DND-41 (cell line): ENCODE measurements at regions not wholly inside any gene's neighbourhood (a gene's known extent, or its start where the extent isn't known, plus 50 kb on each side); places are given as distances from the start of the nearest gene placed in this dataset.

ENCODE experiments used
- ATAC-seq: fragments of 200-7000 bp; cut with Tn5 transposase; 3 replicates; pipeline ENCODE4 v1.9.1; 2021; ENCODE audit warnings: low read depth; ENCODE audit not compliant: insufficient read depth
- DNase-seq: peaks from one replicate; pipeline ENCODE4 v3.0.0-alpha.2; 2020
- H2AFZ ChIP-seq: 2 replicates; pipeline ENCODE4 v1.6.0; 2012; ENCODE audit warnings: low read depth, low read length
- H3K27ac ChIP-seq: 2 replicates; pipeline ENCODE4 v1.5.1; 2012; ENCODE audit warnings: low read length, inconsistent platforms
- H3K27me3 ChIP-seq: fragments of 200-600 bp; sonication (generic); 2 replicates; pipeline ENCODE4 v1.6.0; 2012; ENCODE audit warnings: low read length, mild to moderate bottlenecking, inconsistent platforms; ENCODE audit not compliant: insufficient read depth, poor library complexity
- H3K36me3 ChIP-seq: 2 replicates; pipeline ENCODE4 v1.5.1; 2012; ENCODE audit warnings: low read length, inconsistent platforms; ENCODE audit not compliant: insufficient read depth
- H3K4me1 ChIP-seq: 2 replicates; pipeline ENCODE4 v1.5.1; 2012; ENCODE audit warnings: mild to moderate bottlenecking, low read length; ENCODE audit not compliant: insufficient read depth
- H3K4me2 ChIP-seq: 2 replicates; pipeline ENCODE4 v1.6.0; 2012; ENCODE audit warnings: mild to moderate bottlenecking, moderate library complexity, low read length, inconsistent platforms; ENCODE audit not compliant: insufficient read depth
- H3K4me3 ChIP-seq, 2 experiments: fragments of 200-600 bp in 1 of 2; shearing (Covaris generic) in 1 of 2; 2 replicates each; pipeline ENCODE4 v1.5.1; 2012 to 2016; ENCODE audit warnings: inconsistent platforms in 2 of 2, low read length in 2 of 2, mild to moderate bottlenecking in 2 of 2, low read depth in 1 of 2, moderate library complexity in 1 of 2
- H3K79me2 ChIP-seq: 2 replicates; pipeline ENCODE4 v1.6.0; 2012; ENCODE audit warnings: low read length, inconsistent platforms; ENCODE audit not compliant: insufficient read depth
- H3K9ac ChIP-seq: 2 replicates; pipeline ENCODE4 v1.6.0; 2012; ENCODE audit warnings: low read depth, mild to moderate bottlenecking, inconsistent platforms, low read length, moderate library complexity
- H3K9me3 ChIP-seq: 2 replicates; pipeline ENCODE4 v1.5.1; 2012; ENCODE audit warnings: low read length, moderate library complexity, mild to moderate bottlenecking, inconsistent platforms; ENCODE audit not compliant: insufficient read depth, severe bottlenecking
- H4K20me1 ChIP-seq: 2 replicates; pipeline ENCODE4 v1.6.0; 2012; ENCODE audit warnings: low read length; ENCODE audit not compliant: insufficient read depth
- CTCF ChIP-seq: IDR thresholded peaks from 2 replicates; pipeline ENCODE4 v1.5.1; 2012; ENCODE audit warnings: borderline replicate concordance, low read length, moderate library complexity, mild to moderate bottlenecking; ENCODE audit not compliant: poor library complexity, severe bottlenecking; ENCODE audit errors: extremely low read depth
- EZH2 ChIP-seq: IDR thresholded peaks from 3 replicates; pipeline ENCODE4 v1.6.1; 2012; ENCODE audit warnings: borderline replicate concordance, low read depth, mild to moderate bottlenecking, moderate library complexity, low read length, inconsistent platforms; ENCODE audit not compliant: severe bottlenecking

GRCh38 chr7:46848944-46849343 lies 733.0 kb downstream of the TNS3 start:
- TF ChIP-seq EZH2 (no peak), CTCF (no peak)
- Histone ChIP-seq H3K79me2 (no peaks in the 10 kb centered on the region), H3K27me3 (no peaks in the 10 kb centered on the region), H3K9ac (no peak overlapping the region), H4K20me1 (no peaks in the 10 kb centered on the region), H3K4me3 (no peak overlapping the region), H3K27ac (no peak overlapping the region), H3K4me2 (no peak overlapping the region), H3K9me3 (no peaks in the 10 kb centered on the region), H2AFZ (no peak overlapping the region), H3K36me3 (no peaks in the 10 kb centered on the region), H3K4me1 (no peaks in the 10 kb centered on the region)
- no peak for DNase-seq
- no peak for ATAC-seq

- ATAC-seq (no peak), DNase-seq (no peak)
- no peaks in the 10 kb centered on the region for H3K79me2 ChIP-seq
Measured at GRCh38 chr7:46848311-46848710, 733.6 kb downstream of the TNS3 start.

GRCh38 chr7:46847126-46847525 lies 734.8 kb downstream of the TNS3 start:
- Histone ChIP-seq H3K4me1 (no peaks in the 10 kb centered on the region), H3K4me2 (no peak overlapping the region), H3K27me3 (no peaks in the 10 kb centered on the region), H3K79me2 (no peaks in the 10 kb centered on the region), H3K9ac (no peak overlapping the region), H4K20me1 (no peaks in the 10 kb centered on the region), H2AFZ (no peak overlapping the region), H3K27ac (no peak overlapping the region), H3K36me3 (no peaks in the 10 kb centered on the region), H3K4me3 (no peak overlapping the region), H3K9me3 (no peaks in the 10 kb centered on the region)
- no peak for ATAC-seq
- TF ChIP-seq EZH2 = no peak
- no peak for TF ChIP-seq CTCF
- DNase-seq = no peak

More at GRCh38 chr7:46848311-46848710, 733.6 kb downstream of the TNS3 start:
- no peaks in the 10 kb centered on the region for H3K27me3 ChIP-seq
- no peak overlapping the region for H2AFZ ChIP-seq
- H4K20me1 ChIP-seq = no peaks in the 10 kb centered on the region
- no peak overlapping the region for H3K9ac ChIP-seq
- TF ChIP-seq EZH2 (no peak), CTCF (no peak)
- H3K4me2 ChIP-seq = no peak overlapping the region
- H3K4me3 ChIP-seq = no peak overlapping the region
- no peaks in the 10 kb centered on the region for H3K36me3 ChIP-seq
- no peak overlapping the region for H3K27ac ChIP-seq
- H3K9me3 ChIP-seq = no peaks in the 10 kb centered on the region
- H3K4me1 ChIP-seq = no peaks in the 10 kb centered on the region

- DNase-seq = no peak
- ATAC-seq = no peak
Measured at GRCh38 chr7:46844486-46844885, 737.4 kb downstream of the TNS3 start.

More at GRCh38 chr7:46844486-46844885, 737.4 kb downstream of the TNS3 start:
- Histone ChIP-seq H3K27ac (no peak overlapping the region), H2AFZ (no peak overlapping the region), H3K36me3 (no peaks in the 10 kb centered on the region), H3K4me2 (no peak overlapping the region), H3K27me3 (no peaks in the 10 kb centered on the region), H4K20me1 (no peaks in the 10 kb centered on the region), H3K9me3 (no peaks in the 10 kb centered on the region), H3K4me1 (no peaks in the 10 kb centered on the region), H3K79me2 (no peaks in the 10 kb centered on the region), H3K9ac (no peak overlapping the region), H3K4me3 (no peak overlapping the region)
- TF ChIP-seq EZH2 (no peak), CTCF (no peak)
